Keratinocyte (primary cell): ENCODE measurements at regions not wholly inside any gene's neighbourhood (a gene's known extent, or its start where the extent isn't known, plus 50 kb on each side); places are given as distances from the start of the nearest gene placed in this dataset.

Experiments
- DNase-seq: peaks from one replicate; pipeline ENCODE4 v3.0.0-alpha.2; 2011; ENCODE audit warnings: low read depth, missing footprints, low spot score
- FAIRE-seq: peaks from 2 replicates; lab custom pipeline; 2011; peaks lifted over from hg19 to GRCh38; lab: Jason Lieb, UNC
- H2AFZ ChIP-seq: 2 replicates; pipeline ENCODE4 v1.6.0; 2012; ENCODE audit warnings: low read length, control low read depth, inconsistent platforms; ENCODE audit not compliant: control insufficient read depth
- H3K27ac ChIP-seq: 2 replicates; pipeline ENCODE4 v1.5.1; 2011; ENCODE audit warnings: low read length; ENCODE audit not compliant: control insufficient read depth, insufficient read depth
- H3K27me3 ChIP-seq: 3 replicates; pipeline ENCODE4 v1.6.0; 2011; ENCODE audit warnings: low read length; ENCODE audit not compliant: control insufficient read depth, insufficient read depth; ENCODE audit errors: extremely low read depth
- H3K36me3 ChIP-seq, 2 experiments: 2 replicates in 1 of 2; 3 replicates in 1 of 2; pipeline ENCODE4 v1.5.1; 2011; ENCODE audit warnings: low read length in 2 of 2, mild to moderate bottlenecking in 1 of 2; ENCODE audit not compliant: control insufficient read depth in 2 of 2, insufficient read depth in 2 of 2; ENCODE audit errors: extremely low read depth in 1 of 2
- H3K4me1 ChIP-seq: 3 replicates; pipeline ENCODE4 v1.5.1; 2011; ENCODE audit warnings: low read length; ENCODE audit not compliant: control insufficient read depth, insufficient read depth; ENCODE audit errors: extremely low read depth
- H3K4me2 ChIP-seq: 3 replicates; pipeline ENCODE4 v1.6.0; 2011; ENCODE audit warnings: low read depth, low read length; ENCODE audit not compliant: control insufficient read depth, insufficient read depth; ENCODE audit errors: extremely low read depth
- H3K4me3 ChIP-seq, 3 experiments: fragments of 200-600 bp in 1 of 3; sonication (generic) in 1 of 3; 2 replicates in 2 of 3; 3 replicates in 1 of 3; pipeline ENCODE4 v1.5.1; 2011 to 2016; ENCODE audit warnings: low read length in 3 of 3, mild to moderate bottlenecking in 3 of 3, control low read depth in 2 of 3, inconsistent platforms in 1 of 3, low read depth in 1 of 3, mixed read lengths in 1 of 3, mixed run types in 1 of 3, moderate library complexity in 1 of 3; ENCODE audit not compliant: control insufficient read depth in 2 of 3, insufficient read depth in 2 of 3; ENCODE audit errors: extremely low read depth in 1 of 3
- H3K79me2 ChIP-seq: 2 replicates; pipeline ENCODE4 v1.6.0; 2012; ENCODE audit warnings: low read length; ENCODE audit not compliant: control insufficient read depth, insufficient read depth
- H3K9ac ChIP-seq: 3 replicates; pipeline ENCODE4 v1.6.0; 2011; ENCODE audit warnings: low read length; ENCODE audit not compliant: control insufficient read depth, insufficient read depth; ENCODE audit errors: extremely low read depth
- H3K9me1 ChIP-seq: 3 replicates; pipeline ENCODE4 v1.6.0; 2011; ENCODE audit warnings: low read length; ENCODE audit not compliant: control insufficient read depth, insufficient read depth; ENCODE audit errors: extremely low read depth
- H3K9me3 ChIP-seq: 2 replicates; pipeline ENCODE4 v1.5.1; 2012; ENCODE audit warnings: low read depth, low read length; ENCODE audit not compliant: control insufficient read depth
- H4K20me1 ChIP-seq: 3 replicates; pipeline ENCODE4 v1.6.0; 2011; ENCODE audit warnings: low read length; ENCODE audit not compliant: control insufficient read depth, insufficient read depth; ENCODE audit errors: extremely low read depth
- CTCF ChIP-seq, 3 experiments: IDR thresholded peaks in 1 of 3; conservative IDR thresholded peaks in 1 of 3; optimal IDR thresholded peaks in 1 of 3; 2 replicates in 2 of 3; 3 replicates in 1 of 3; pipeline versions ENCODE3 to v1.5.1; 2011; ENCODE audit warnings: low read length in 3 of 3, mild to moderate bottlenecking in 3 of 3, moderate library complexity in 2 of 3, control low read depth in 1 of 3, inconsistent platforms in 1 of 3; ENCODE audit not compliant: insufficient read depth in 2 of 3; ENCODE audit errors: extremely low read depth in 1 of 3
- EZH2 ChIP-seq: IDR thresholded peaks from one replicate; pipeline ENCODE4 v1.6.1; 2012; ENCODE audit warnings: inconsistent platforms, mild to moderate bottlenecking, low read length, moderate library complexity
- dilution Hi-C: fragments of 300-500 bp; cut with MboI; formaldehyde crosslinking; loops from one replicate; pipeline ENCODE4 v1.7.0; 2020; ENCODE audit warnings: low sequenced_read_pairs; ENCODE audit not compliant: extremely low pct_ligation_motif_present

GRCh38 chr4:176569301-176569700, 223.4 kb downstream of the VEGFC start:
- no peak for TF ChIP-seq CTCF (optimal IDR thresholded peaks at IDR 0.05 in 1 of 3, IDR thresholded peaks at IDR 0.05 in 1 of 3, conservative IDR thresholded peaks at IDR 0.05 in 1 of 3; ENCODE audit: extremely low read depth in 1 of 3, insufficient read depth in 2 of 3, low read length in 3 of 3)
- TF ChIP-seq EZH2, result no peak
- H3K79me2 ChIP-seq, result no peaks in the 10 kb centered on the region
- no peak overlapping the region for H3K4me2 ChIP-seq
- dilution Hi-C loops, result loop anchor here (25.0 kb wide), 1 partner anchor 182 kb away; no protein-coding TSS in a partner anchor
- no peaks in the 10 kb centered on the region for H3K9me1 ChIP-seq
- no peaks in the 10 kb centered on the region for H3K4me1 ChIP-seq
- H3K27me3 ChIP-seq, result no peaks in the 10 kb centered on the region
- no peak overlapping the region for H3K4me3 ChIP-seq
- no peaks in the 10 kb centered on the region for H3K36me3 ChIP-seq
- H3K9ac ChIP-seq, result no peak overlapping the region
- no peak overlapping the region for H2AFZ ChIP-seq
- FAIRE-seq (peak; percentile 53), DNase-seq (no peak)
- no peaks in the 10 kb centered on the region for H4K20me1 ChIP-seq
- no peaks in the 10 kb centered on the region for H3K9me3 ChIP-seq
- no peak overlapping the region for H3K27ac ChIP-seq

- H3K27me3 ChIP-seq, result peaks cover 7% of the 10 kb centered on the region
- no peak overlapping the region for H2AFZ ChIP-seq
- no peak for FAIRE-seq
Measured at GRCh38 chr4:176571206-176571605, 221.5 kb downstream of the VEGFC start.

More at GRCh38 chr4:176571206-176571605, 221.5 kb downstream of the VEGFC start:
- no peak for DNase-seq
- Histone ChIP-seq H3K4me1 (no peaks in the 10 kb centered on the region), H3K27ac (no peak overlapping the region), H3K4me2 (no peak overlapping the region), H3K4me3 (no peak overlapping the region), H3K79me2 (no peaks in the 10 kb centered on the region), H3K9me3 (no peaks in the 10 kb centered on the region), H4K20me1 (no peaks in the 10 kb centered on the region), H3K9me1 (no peaks in the 10 kb centered on the region), H3K9ac (no peak overlapping the region), H3K36me3 (no peaks in the 10 kb centered on the region)
- dilution Hi-C loops, result loop anchor here (25.0 kb wide), 1 partner anchor 184 kb away; no protein-coding TSS in a partner anchor
- no peak for TF ChIP-seq EZH2
- TF ChIP-seq CTCF (optimal IDR thresholded peaks at IDR 0.05 in 1 of 3, IDR thresholded peaks at IDR 0.05 in 1 of 3, conservative IDR thresholded peaks at IDR 0.05 in 1 of 3; ENCODE audit: extremely low read depth in 1 of 3, insufficient read depth in 2 of 3, low read length in 3 of 3), result no peak
